ENCODE measurements at regions not wholly inside any gene's neighbourhood (a gene's known extent, or its start where the extent isn't known, plus 50 kb on each side); places are given as distances from the start of the nearest gene placed in this dataset.

DNA sequence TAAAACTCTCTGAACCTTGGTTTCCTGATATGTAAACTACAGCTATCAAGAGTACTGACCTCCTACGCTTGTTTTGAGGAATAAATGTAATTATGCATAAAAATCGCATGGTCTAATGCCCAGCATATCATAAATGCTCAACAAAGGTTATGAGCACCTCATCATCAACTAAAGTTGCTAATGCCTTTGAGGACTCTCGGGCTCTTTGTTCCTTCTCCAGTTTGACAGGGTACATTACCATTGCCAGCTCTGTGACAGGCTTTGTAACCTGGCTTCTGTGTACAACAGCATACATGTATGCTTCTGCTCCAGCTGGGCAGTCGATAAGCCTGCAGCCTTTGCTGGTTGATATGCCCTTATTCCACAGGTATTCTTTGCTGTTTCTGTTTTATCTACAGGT, 95.2 kb downstream of the C9orf152 start:
- TF ChIP-seq, protein P1, sequence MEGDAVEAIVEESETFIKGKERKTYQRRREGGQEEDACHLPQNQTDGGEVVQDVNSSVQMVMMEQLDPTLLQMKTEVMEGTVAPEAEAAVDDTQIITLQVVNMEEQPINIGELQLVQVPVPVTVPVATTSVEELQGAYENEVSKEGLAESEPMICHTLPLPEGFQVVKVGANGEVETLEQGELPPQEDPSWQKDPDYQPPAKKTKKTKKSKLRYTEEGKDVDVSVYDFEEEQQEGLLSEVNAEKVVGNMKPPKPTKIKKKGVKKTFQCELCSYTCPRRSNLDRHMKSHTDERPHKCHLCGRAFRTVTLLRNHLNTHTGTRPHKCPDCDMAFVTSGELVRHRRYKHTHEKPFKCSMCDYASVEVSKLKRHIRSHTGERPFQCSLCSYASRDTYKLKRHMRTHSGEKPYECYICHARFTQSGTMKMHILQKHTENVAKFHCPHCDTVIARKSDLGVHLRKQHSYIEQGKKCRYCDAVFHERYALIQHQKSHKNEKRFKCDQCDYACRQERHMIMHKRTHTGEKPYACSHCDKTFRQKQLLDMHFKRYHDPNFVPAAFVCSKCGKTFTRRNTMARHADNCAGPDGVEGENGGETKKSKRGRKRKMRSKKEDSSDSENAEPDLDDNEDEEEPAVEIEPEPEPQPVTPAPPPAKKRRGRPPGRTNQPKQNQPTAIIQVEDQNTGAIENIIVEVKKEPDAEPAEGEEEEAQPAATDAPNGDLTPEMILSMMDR (IDR thresholded peaks at IDR 0.05; ENCODE audit: insufficient read depth, low read depth, low read length): no peak
- no peak for TF ChIP-seq EZH2 (IDR thresholded peaks at IDR 0.05; ENCODE audit: insufficient read depth, low read length)
